ENCODE measurements at regions not wholly inside any gene's neighbourhood (a gene's known extent, or its start where the extent isn't known, plus 50 kb on each side); places are given as distances from the start of the nearest gene placed in this dataset.

- no peak for TF ChIP-seq TAF1 (IDR thresholded peaks at IDR 0.05; ENCODE audit: borderline replicate concordance, insufficient read depth, low read length)
- TF ChIP-seq POLR2AphosphoS5 (IDR thresholded peaks at IDR 0.05; ENCODE audit: low read depth, low read length), result no peak
Observed at GRCh38 chr18:43656547-43656946, 379.3 kb upstream of the SYT4 start.

Measured in PFSK-1 (cell line).